Activated T-helper 2 cell treated with anti-CD3 and anti-CD28 coated beads, Interferon-gamma antibody, Interleukin-2, Interleukin-4, amounts not matched to agents 10 μg/mL and 5 μg/mL and 100 μg/mL, durations not matched to agents 14 hours and 24 hours and 36 hours (primary cell): ENCODE measurements at regions not wholly inside any gene's neighbourhood (a gene's known extent, or its start where the extent isn't known, plus 50 kb on each side); places are given as distances from the start of the nearest gene placed in this dataset.

Experiments used
- DNase-seq: peaks from one replicate; pipeline ENCODE4 v3.0.0; 2021; ENCODE audit warnings: low spot score
- H3K27ac Mint-ChIP-seq: one replicate; pipeline ENCODE4 v1.8.0; 2021; ENCODE audit warnings: mixed read lengths
- H3K27me3 Mint-ChIP-seq: one replicate; pipeline ENCODE4 v1.8.0; 2021; ENCODE audit warnings: low read depth, mixed read lengths
- H3K36me3 Mint-ChIP-seq: one replicate; pipeline ENCODE4 v1.8.0; 2021; ENCODE audit warnings: low read depth, mixed read lengths
- H3K4me1 Mint-ChIP-seq: one replicate; pipeline ENCODE4 v1.8.0; 2021; ENCODE audit warnings: low read depth, mixed read lengths
- H3K4me3 Mint-ChIP-seq: one replicate; pipeline ENCODE4 v1.8.0; 2021; ENCODE audit warnings: low read depth, mild to moderate bottlenecking, moderate library complexity, mixed read lengths
- H3K9me3 Mint-ChIP-seq: one replicate; pipeline ENCODE4 v1.8.0; 2021; ENCODE audit warnings: mixed read lengths
- intact Hi-C: fragments of 100-400 bp; cut with micrococcal nuclease; formaldehyde crosslinking; loops from one replicate; pipeline ENCODE4 v1.15.1; 2023

DNA sequence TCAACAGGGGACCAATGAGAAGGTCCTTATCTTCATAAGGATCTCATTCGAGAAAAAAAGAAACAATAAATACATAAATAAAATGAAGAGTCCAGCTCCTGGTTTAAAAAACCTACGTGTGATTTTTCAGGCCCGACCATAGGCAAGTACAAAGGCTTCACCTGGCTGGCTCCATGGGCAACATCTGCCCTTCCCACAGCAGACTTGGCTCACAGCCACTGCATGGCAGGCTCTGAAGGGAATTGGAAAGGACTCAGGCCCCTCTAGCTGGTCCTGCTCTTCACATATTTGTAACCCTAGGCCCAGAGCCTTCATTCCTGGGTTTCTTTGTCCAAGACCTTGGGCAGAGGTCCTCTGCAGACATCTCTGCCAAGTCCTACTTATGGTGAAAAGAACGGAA lies 228.1 kb downstream of the QDPR start:
- intact Hi-C loops, result no loop called here
- no peaks in the 10 kb centered on the region for H3K36me3 Mint-ChIP-seq
- no peak overlapping the region for H3K4me3 Mint-ChIP-seq
- H3K27me3 Mint-ChIP-seq, result no peaks in the 10 kb centered on the region
- DNase-seq, result no peak
- H3K27ac Mint-ChIP-seq, result no peak overlapping the region
- no peaks in the 10 kb centered on the region for H3K9me3 Mint-ChIP-seq
- H3K4me1 Mint-ChIP-seq, result no peaks in the 10 kb centered on the region

DNA sequence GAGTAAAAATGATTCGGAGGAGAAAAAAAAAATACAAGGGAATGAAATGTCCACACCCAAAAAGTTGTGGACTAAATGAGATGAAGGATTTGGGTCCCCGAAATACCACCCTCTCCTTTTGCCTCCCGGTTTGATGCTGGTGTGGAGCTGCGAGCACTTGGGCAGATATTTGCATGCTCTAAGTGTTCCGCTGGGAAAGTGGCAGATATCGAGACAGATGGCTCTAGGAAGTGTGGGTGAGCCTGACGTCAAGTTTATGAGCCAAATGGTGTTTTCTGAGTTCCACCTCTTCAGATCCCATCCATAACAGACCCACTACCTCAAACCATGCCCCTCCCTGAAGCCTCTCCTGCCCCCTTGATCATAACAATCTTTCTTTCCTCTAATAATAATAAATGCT lies 228.6 kb downstream of the QDPR start:
- Mint-ChIP-seq H3K27ac (no peak overlapping the region), H3K27me3 (no peaks in the 10 kb centered on the region), H3K4me3 (no peak overlapping the region), H3K9me3 (no peaks in the 10 kb centered on the region), H3K36me3 (no peaks in the 10 kb centered on the region), H3K4me1 (no peaks in the 10 kb centered on the region)
- no peak for DNase-seq
- intact Hi-C loops, result no loop called here

DNA sequence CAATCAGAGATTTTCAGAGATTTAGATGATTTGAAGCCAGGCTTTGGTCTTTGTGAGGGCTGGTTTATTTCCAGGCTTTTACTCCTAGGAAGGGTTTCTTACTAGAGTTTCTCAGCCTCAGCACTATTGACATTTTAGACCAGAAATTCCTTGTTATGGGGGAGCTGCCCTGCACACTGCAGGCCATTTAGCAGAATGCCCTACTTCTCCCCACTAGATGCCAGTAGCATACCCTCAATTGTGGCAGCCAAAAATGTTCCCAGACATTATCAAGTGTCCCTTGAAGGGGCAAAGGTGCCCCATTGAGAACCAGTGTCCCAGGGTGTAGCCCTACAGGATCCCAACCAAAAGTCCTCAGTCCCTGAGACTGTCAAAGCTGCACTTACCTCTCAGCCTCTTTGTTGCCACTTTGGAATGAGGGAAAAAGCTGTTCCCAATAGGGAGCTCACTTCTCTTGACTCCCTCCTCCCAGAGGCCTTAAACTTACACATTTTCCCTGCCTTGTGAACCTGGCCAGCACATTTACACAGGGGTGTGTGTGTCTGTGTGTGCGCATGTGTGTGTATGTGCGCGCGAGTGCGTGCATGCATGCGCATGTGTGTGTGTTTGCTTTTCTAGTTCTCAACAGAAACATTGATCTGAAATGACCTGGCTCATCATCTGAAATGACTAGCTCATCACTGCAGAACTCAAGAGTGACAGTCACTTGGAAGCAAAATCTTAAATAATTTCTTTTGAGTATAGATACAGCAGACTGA lies 231.4 kb downstream of the QDPR start:
- Mint-ChIP-seq H3K4me3 (no peak overlapping the region), H3K27me3 (peaks cover 2% of the 10 kb centered on the region), H3K27ac (no peak overlapping the region), H3K4me1 (no peaks in the 10 kb centered on the region), H3K9me3 (no peaks in the 10 kb centered on the region), H3K36me3 (no peaks in the 10 kb centered on the region)
- DNase-seq, result no peak
- intact Hi-C loops, result no loop called here

DNA sequence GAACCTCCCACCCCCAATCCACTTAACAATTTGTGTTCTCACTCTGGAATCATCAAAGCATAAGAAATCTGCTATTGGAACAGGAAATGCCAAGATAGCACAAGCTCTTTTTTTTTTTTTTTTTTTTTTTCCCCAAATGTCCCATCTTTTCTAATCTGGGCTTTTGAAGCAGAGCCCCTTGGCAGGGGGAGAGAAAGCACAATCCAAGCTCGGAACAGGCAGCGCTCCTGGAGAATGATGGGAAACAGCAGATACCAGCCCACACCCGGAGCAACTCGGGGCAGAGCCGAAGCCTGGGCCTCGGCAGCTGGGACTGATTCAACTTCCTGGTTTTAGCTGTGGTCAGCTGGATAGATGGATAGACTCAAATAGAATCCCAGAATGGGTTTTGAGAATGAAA lies 235.1 kb downstream of the QDPR start:
- no peaks in the 10 kb centered on the region for H3K4me1 Mint-ChIP-seq
- peaks cover 2% of the 10 kb centered on the region for H3K27me3 Mint-ChIP-seq
- intact Hi-C loops, result no loop called here
- no peaks in the 10 kb centered on the region for H3K9me3 Mint-ChIP-seq
- H3K27ac Mint-ChIP-seq, result no peak overlapping the region
- DNase-seq, result no peak
- H3K36me3 Mint-ChIP-seq, result no peaks in the 10 kb centered on the region
- H3K4me3 Mint-ChIP-seq, result no peak overlapping the region

DNA sequence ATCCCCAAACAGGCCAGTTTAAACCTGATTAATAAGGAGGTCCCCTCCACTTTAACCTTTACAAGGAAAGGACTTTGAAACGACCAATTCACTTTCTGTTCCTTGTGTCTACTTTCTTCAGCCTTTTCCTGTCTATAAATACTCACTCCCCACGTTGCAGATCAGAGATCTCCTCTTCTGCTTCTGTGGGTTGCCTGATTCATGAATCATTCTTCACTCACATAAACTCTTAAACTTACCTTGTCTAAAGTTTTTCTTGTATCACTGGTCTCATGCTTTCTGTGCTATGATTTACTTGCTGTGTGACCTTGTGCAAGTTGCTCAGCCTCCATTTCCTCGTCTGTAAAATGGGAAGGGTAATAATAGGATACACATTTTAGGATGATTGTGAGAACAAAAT lies 236.1 kb downstream of the QDPR start:
- Mint-ChIP-seq H3K27ac (no peak overlapping the region), H3K27me3 (peaks cover 2% of the 10 kb centered on the region), H3K36me3 (no peaks in the 10 kb centered on the region), H3K9me3 (no peaks in the 10 kb centered on the region), H3K4me3 (no peak overlapping the region), H3K4me1 (no peaks in the 10 kb centered on the region)
- intact Hi-C loops, result no loop called here
- no peak for DNase-seq

DNA sequence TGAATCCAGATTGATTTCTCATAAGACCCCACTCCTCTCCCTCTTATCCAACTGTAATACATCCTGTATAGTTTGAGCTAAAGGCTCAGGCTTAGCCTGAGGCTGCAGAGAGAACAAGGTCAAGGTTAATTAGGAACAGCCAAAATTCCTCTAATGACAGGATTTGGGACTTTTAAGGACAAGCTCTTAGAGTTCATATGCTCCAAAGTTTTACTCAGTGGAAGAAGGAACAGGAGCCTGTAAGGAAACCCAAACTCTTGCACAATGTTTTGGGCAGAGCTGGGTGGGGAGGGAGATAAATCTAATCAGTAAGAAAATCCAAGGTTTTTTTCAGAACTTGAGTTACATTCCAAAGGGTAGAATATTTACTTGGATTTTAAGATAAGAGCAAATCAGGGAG lies 238.8 kb downstream of the QDPR start:
- H3K4me3 Mint-ChIP-seq, result no peak overlapping the region
- intact Hi-C loops, result no loop called here
- H3K36me3 Mint-ChIP-seq, result no peaks in the 10 kb centered on the region
- H3K4me1 Mint-ChIP-seq, result no peaks in the 10 kb centered on the region
- no peak overlapping the region for H3K27ac Mint-ChIP-seq
- H3K9me3 Mint-ChIP-seq, result no peaks in the 10 kb centered on the region
- DNase-seq, result no peak
- H3K27me3 Mint-ChIP-seq, result peaks cover 2% of the 10 kb centered on the region

DNA sequence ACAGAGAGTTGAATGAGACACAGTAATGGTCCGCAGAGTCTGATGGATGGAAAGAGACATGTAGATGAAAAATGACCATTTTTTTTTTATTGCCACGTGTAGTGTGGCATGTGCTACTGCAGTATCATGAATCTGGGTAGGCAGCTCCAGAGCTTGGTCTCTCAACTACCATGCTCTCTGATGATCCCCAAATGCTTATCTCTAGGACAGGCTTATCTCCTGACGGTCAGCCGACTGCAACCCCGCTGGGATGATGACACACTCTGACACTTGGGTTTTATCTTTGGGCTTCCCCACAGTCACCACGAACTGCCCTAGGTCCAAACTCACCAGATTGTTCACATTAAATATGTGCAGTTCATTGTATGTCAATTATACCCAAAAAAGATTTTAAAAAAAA lies 239.7 kb downstream of the QDPR start:
- Mint-ChIP-seq H3K27me3 (peaks cover 2% of the 10 kb centered on the region), H3K4me1 (no peaks in the 10 kb centered on the region)

DNA sequence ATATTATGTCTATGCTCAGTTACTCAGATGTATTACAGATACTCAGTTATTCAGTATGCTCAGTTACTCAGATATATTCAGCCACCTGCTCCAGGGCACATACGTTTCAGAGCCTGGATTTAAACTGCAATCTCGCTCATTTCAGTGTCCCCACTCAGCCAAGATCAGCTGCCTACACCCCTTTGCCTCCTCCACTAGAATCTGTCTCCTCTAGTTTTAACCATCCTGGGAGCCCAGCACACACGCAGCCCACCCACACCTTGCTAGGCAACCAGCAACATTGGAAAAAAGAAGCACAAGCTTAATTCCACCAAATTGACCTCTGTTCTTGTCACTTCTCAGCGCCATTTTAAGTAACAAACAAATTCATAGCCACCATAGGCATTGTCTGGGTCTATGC lies 246.2 kb downstream of the QDPR start:
- Mint-ChIP-seq H3K36me3 (no peaks in the 10 kb centered on the region), H3K27ac (no peak overlapping the region), H3K4me3 (no peak overlapping the region), H3K27me3 (no peaks in the 10 kb centered on the region), H3K4me1 (peaks cover under 1% of the 10 kb centered on the region), H3K9me3 (no peaks in the 10 kb centered on the region)
- intact Hi-C loops, result no loop called here
- DNase-seq, result no peak

More for the DNA sequence above, 239.7 kb downstream of the QDPR start:
- Mint-ChIP-seq H3K36me3 (no peaks in the 10 kb centered on the region), H3K9me3 (no peaks in the 10 kb centered on the region), H3K27ac (no peak overlapping the region), H3K4me3 (no peak overlapping the region)
- intact Hi-C loops, result no loop called here
- no peak for DNase-seq

DNA sequence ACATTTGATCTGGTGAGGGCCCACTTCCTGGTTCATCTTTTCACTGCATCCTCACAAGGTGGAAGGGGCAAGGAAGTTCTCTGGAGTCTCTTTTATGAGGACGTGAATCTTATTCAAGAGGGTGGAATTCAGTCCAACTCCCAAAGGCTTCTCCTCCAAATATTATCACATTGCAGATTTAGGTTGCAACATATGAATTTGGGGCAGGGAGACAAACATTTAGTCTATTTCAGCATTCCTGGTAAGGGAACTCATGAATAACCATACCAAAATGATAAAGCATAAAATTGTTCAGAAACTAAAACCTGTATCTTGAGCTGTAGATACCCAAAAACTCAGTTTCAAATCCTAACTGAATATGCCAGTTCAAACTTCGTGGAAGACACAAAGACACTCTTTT lies 246.8 kb downstream of the QDPR start:
- Mint-ChIP-seq H3K9me3 (no peaks in the 10 kb centered on the region), H3K36me3 (no peaks in the 10 kb centered on the region), H3K4me1 (peaks cover 2% of the 10 kb centered on the region), H3K4me3 (no peak overlapping the region), H3K27me3 (no peaks in the 10 kb centered on the region), H3K27ac (no peak overlapping the region)
- no peak for DNase-seq
- intact Hi-C loops, result no loop called here

DNA sequence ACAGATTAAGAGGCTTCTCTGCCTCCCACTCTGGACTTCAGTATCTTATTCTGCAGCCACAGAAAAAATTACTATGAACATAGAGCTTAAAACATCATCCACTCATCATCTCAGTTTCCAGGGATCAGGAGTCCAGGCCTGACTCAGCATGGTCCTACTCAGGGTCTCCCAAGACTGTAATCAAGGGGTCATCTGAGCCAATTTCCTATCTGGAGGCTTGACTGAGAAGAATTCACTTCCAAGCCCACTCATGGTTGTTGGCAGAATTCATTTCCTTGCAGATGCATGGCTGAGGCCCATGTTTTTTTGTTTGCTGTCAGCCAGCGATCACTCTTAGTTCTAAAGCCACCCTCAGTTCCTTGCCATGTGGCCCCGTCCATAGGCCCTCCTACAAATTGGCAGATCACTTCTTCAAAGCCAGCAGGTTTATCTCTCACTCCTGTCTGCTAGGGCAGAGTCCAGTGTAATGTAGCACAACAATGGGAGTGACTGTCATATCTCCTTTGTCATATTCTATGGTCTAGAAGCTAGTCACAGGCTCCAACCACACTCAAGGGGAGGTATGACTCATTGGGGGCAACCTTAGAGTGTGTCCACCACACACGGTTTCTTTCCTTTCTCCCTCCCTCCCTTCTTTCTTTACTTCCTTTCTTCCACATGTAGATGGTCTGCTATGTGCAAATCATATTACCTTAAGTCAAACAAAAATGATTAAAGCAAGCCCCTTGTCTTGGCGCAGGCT lies 251.6 kb downstream of the QDPR start:
- Mint-ChIP-seq H3K4me3 (no peak overlapping the region), H3K36me3 (no peaks in the 10 kb centered on the region), H3K4me1 (peaks cover 2% of the 10 kb centered on the region), H3K27ac (no peak overlapping the region), H3K27me3 (no peaks in the 10 kb centered on the region), H3K9me3 (no peaks in the 10 kb centered on the region)
- no peak for DNase-seq
- intact Hi-C loops, result no loop called here

DNA sequence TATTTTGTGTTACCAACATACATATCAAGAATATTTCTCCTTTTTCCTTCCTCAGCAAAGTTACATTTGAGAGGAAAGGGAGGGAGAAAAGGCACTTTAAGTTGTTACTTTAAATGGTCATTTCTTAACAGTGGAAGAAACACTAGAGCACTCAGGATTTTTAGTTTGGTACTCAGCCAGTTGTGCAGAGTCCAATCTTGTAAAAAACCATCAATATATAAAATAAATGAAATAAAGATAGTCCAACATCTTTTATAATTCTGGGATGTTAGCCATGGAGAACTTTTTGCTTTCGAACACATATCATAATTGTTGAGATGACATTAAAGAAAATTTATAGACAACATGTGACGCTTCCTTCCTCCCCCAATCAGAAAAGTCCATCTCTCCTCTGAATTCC lies 253.8 kb downstream of the QDPR start:
- Mint-ChIP-seq H3K4me3 (no peak overlapping the region), H3K9me3 (no peaks in the 10 kb centered on the region), H3K4me1 (peaks cover 2% of the 10 kb centered on the region), H3K27ac (no peak overlapping the region), H3K27me3 (no peaks in the 10 kb centered on the region), H3K36me3 (no peaks in the 10 kb centered on the region)
- DNase-seq, result no peak
- intact Hi-C loops, result no loop called here

DNA sequence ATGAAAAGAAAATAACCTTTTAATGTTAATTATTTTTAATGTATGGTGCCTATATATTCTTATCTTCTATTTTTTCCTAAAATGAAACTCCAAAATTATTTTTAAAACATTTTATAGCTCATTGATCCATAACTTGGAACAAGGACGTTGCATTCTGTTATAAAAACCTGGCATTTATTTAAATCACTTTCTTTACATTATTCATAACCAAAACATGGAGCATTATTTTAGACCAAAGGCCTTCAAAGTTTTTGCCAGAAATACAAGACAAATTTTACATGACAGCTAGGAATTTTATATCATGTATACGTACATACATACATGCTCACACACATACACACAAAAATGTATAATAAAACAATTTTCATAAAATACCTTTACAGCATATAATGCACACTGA lies 259.8 kb downstream of the QDPR start:
- DNase-seq, result no peak
- H3K36me3 Mint-ChIP-seq, result no peaks in the 10 kb centered on the region

DNA sequence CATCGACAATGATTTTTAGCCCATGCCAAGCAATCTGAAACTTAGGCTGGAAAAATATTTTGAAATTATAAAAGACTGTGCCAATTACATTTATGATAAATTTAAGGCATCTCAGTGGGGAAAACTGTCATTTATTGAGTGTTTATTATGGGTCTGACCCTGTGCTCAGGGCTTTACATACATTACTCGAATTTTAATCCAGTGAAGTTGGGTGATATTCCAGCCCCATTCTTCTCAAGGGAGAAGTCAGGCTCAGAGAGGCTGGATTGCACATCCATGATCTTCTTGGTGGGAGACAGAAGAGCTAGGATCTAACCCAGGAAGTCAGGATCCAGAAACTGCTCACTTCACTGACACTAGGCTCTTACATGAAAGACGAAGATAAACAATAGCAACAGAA lies 260.8 kb downstream of the QDPR start:
- Mint-ChIP-seq H3K27me3 (peaks cover 5% of the 10 kb centered on the region), H3K27ac (no peak overlapping the region), H3K4me1 (no peaks in the 10 kb centered on the region), H3K4me3 (no peak overlapping the region), H3K9me3 (no peaks in the 10 kb centered on the region), H3K36me3 (no peaks in the 10 kb centered on the region)
- no peak for DNase-seq
- intact Hi-C loops, result no loop called here

More for the DNA sequence above, 259.8 kb downstream of the QDPR start:
- Mint-ChIP-seq H3K27me3 (peaks cover 5% of the 10 kb centered on the region), H3K27ac (no peak overlapping the region), H3K4me1 (no peaks in the 10 kb centered on the region), H3K4me3 (no peak overlapping the region), H3K9me3 (no peaks in the 10 kb centered on the region)
- intact Hi-C loops, result no loop called here
